Muscle layer of colon (tissue), 2 donors: ENCODE measurements at regions not wholly inside any gene's neighbourhood (a gene's known extent, or its start where the extent isn't known, plus 50 kb on each side); places are given as distances from the start of the nearest gene placed in this dataset.

Experiments used
- H3K27ac ChIP-seq: one replicate; pipeline ENCODE4 v1.7.0; 2013; ENCODE audit warnings: low read depth, mild to moderate bottlenecking, low read length, moderate library complexity
- H3K27me3 ChIP-seq, 2 donors: one replicate each; pipeline ENCODE4 v1.7.0; 2013; ENCODE audit warnings: low read length in 2 of 2, mild to moderate bottlenecking in 2 of 2; ENCODE audit not compliant: insufficient read depth in 2 of 2, control insufficient read depth in 1 of 2
- H3K36me3 ChIP-seq: one replicate; pipeline ENCODE4 v1.7.0; 2013; ENCODE audit warnings: mild to moderate bottlenecking, low read length; ENCODE audit not compliant: insufficient read depth
- H3K4me1 ChIP-seq: one replicate; pipeline ENCODE4 v1.7.0; 2013; ENCODE audit warnings: mild to moderate bottlenecking, low read length; ENCODE audit not compliant: insufficient read depth
- H3K4me3 ChIP-seq, 2 donors: one replicate each; pipeline ENCODE4 v1.7.0; 2013; ENCODE audit warnings: low read length in 2 of 2, low read depth in 1 of 2, mild to moderate bottlenecking in 1 of 2, moderate library complexity in 1 of 2
- H3K9ac ChIP-seq: one replicate; pipeline ENCODE4 v1.7.0; 2013; ENCODE audit warnings: low read length
- H3K9me3 ChIP-seq: one replicate; pipeline ENCODE4 v1.7.0; 2013; ENCODE audit warnings: mild to moderate bottlenecking, low read length
- donor health status: abdominal sarcoma.
- donor health status: Adenocarcinoma of cecum.

DNA sequence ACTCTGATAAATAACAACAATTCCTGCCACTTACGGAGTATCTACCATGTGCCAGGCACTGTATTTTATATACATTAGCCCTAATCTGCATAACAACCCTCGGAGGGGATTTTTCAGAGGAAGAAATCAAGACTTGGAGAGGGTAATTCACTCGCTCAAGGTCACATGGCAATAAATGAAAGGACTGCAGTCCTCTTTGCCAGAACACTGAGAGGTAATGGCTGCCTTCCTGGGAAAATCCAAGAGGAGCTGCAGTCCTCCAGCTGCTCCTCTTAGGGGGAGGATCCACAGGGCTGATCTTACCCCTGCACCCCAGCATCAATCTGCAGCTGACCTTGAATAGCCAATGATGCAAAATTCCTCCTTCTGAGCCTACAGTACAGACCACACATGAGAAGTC, 114.1 kb upstream of the RPL38 start:
- Histone ChIP-seq H3K27me3 (no peaks in the 10 kb centered on the region), H3K9me3 (no peaks in the 10 kb centered on the region), H3K4me3 (no peak overlapping the region), H3K9ac (no peak overlapping the region), H3K4me1 (no peaks in the 10 kb centered on the region), H3K27ac (no peak overlapping the region), H3K36me3 (no peaks in the 10 kb centered on the region)

DNA sequence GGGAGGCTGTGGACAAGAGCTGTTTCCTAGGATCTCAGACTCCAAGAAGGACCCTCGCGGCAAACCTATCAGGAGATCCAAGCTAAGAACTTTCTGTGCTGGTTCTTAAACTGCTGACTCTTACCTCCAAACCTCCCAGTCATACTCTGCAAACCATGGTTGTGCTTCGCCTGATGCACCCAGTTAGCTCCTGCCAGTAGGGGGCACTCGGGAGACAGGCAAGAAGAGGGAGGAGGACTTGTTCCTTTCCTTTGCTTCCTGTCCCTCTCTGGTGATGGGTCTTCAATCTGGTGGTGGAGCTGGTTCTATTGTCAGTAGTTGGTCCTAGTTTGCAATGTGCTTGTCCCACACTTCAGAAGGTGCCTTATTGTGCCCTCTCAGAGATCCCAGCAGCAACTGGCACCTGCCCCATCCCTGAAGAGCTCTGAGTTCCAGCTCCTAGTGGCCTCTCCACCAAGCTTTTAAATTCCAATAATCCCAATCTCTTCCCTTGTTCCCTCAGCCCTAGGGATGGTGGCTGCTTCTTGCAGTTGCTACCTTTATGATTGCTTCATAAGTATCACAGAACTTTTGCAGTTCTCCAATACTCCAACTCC, 113.5 kb upstream of the RPL38 start:
- Histone ChIP-seq H3K27me3 (no peaks in the 10 kb centered on the region), H3K9ac (no peak overlapping the region), H3K27ac (no peak overlapping the region), H3K36me3 (no peaks in the 10 kb centered on the region), H3K4me3 (no peak overlapping the region), H3K4me1 (no peaks in the 10 kb centered on the region), H3K9me3 (no peaks in the 10 kb centered on the region)

DNA sequence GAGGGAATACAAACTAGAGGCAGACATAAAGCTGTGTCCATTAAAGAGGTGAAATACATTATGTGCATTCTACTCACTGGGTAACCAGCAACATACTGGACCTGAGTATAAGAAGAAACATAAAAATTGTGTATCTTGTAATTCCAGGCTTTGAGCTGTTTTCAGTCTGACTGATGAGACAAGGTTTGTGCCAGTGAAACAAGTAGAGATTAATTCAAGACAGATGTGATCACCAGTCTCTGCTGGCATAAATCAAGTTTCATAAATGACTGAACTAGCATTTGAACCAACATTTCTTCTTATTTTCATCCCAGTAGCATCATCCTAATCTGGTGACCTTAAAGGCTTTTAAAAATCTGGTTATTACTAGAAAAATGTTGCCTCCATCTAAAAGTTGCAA, 108.8 kb upstream of the RPL38 start:
- no peaks in the 10 kb centered on the region for H3K9me3 ChIP-seq
- no peak overlapping the region for H3K9ac ChIP-seq
- no peak overlapping the region for H3K4me3 ChIP-seq
- H3K27me3 ChIP-seq = no peaks in the 10 kb centered on the region
- H3K36me3 ChIP-seq = no peaks in the 10 kb centered on the region
- H3K4me1 ChIP-seq = no peaks in the 10 kb centered on the region
- H3K27ac ChIP-seq = no peak overlapping the region

DNA sequence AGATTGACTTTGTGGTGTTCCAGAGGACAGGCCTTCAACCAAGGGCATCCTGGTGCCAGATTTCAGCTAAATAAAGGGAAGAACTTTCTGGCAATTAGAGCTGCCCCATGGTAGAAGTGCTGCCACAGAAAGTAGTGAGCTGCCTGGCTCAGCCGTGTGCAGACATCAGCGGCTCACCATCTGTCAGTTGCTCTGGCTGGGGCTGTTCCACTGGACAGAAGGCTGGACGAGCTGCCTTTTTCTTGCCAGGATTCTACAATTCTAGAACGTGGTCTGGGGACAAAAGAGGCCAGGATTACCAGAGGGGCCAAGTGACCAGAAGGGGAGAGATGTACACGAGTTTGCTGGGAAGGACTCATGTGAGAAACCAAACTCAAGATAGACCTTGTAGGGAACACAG, 107.0 kb upstream of the RPL38 start:
- H3K36me3 ChIP-seq = no peaks in the 10 kb centered on the region
- no peak overlapping the region for H3K4me3 ChIP-seq
- no peaks in the 10 kb centered on the region for H3K9me3 ChIP-seq
- H3K27ac ChIP-seq = no peak overlapping the region
- H3K27me3 ChIP-seq = peaks cover 0 to 6% of the 10 kb centered on the region in 2 donors
- no peak overlapping the region for H3K9ac ChIP-seq
- no peaks in the 10 kb centered on the region for H3K4me1 ChIP-seq

DNA sequence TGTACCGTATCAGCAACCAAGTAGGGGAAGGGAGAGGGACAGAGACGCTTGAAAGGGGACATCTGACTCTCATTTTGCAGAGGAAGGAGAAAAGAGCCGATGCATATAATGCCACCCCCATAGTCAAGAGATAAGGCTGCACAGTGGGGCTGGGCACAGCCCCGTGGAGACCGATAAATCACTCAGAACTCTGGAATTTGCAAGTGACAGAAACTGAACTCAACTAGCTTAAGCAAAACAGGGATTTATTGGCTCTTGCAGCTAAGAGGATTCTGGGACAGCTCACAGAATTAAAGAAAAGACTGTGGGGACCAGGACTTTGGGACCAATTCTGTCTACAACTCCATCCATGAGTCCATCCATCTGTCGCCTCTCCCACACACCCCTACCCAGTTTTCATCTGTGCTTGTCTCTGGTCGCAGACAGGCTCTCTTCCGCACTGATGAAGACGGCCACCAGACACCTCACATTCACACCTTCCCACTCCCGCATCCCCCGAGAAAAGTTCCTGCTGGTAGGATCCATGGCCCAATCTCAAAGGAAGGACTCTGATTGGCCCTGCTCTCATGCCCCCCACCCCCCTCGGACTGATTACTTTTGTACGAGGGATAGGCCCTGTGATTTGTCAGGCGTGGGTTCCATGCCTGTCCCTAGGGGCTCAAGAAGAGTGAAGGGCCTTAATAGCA, 105.9 kb upstream of the RPL38 start:
- Histone ChIP-seq H3K4me1 (no peaks in the 10 kb centered on the region), H3K9ac (no peak overlapping the region), H3K27ac (no peak overlapping the region), H3K36me3 (no peaks in the 10 kb centered on the region), H3K27me3 (peaks cover 0 to 6% of the 10 kb centered on the region in 2 donors), H3K4me3 (no peak overlapping the region), H3K9me3 (no peaks in the 10 kb centered on the region)

DNA sequence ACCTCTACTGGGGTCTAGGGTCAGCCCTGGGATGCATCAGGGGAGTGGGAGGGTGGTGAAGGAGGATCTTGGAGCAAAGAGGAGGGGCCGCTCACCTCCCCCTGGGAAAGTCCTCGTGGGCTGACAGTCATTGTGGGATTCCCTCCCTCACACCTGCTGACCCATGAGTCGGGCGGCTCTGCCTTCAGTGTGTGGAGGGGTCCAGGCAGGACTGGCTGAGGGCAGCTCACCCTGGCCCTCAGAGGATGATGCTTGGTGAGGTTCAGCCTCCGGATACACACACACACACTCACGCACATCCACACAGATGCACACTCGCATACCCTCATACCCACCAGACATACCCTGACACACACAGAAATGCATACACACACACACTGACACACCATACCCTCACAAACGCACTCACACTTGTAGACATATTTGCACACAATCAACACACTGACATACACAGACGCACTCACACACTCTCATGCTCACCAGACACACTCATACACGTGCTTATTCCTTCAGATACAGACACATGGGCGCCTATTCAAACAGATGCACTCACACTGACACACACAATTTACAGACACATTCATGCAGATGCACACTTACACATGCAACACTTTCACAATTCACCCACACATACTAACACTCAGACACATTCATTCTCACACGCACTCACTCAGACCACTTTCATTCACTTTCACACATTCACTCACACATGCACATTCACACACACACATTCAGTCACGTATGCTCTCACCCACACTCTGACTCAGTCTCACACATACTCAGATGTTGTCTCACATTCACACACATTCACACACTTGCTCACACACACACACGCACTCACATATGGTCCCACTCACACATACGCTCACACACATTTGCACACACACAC, 105.1 kb upstream of the RPL38 start:
- Histone ChIP-seq H3K27ac (no peak overlapping the region), H3K36me3 (no peaks in the 10 kb centered on the region), H3K9me3 (no peaks in the 10 kb centered on the region), H3K4me1 (no peaks in the 10 kb centered on the region), H3K4me3 (no peak overlapping the region), H3K9ac (no peak overlapping the region), H3K27me3 (peaks cover 0 to 6% of the 10 kb centered on the region in 2 donors)

DNA sequence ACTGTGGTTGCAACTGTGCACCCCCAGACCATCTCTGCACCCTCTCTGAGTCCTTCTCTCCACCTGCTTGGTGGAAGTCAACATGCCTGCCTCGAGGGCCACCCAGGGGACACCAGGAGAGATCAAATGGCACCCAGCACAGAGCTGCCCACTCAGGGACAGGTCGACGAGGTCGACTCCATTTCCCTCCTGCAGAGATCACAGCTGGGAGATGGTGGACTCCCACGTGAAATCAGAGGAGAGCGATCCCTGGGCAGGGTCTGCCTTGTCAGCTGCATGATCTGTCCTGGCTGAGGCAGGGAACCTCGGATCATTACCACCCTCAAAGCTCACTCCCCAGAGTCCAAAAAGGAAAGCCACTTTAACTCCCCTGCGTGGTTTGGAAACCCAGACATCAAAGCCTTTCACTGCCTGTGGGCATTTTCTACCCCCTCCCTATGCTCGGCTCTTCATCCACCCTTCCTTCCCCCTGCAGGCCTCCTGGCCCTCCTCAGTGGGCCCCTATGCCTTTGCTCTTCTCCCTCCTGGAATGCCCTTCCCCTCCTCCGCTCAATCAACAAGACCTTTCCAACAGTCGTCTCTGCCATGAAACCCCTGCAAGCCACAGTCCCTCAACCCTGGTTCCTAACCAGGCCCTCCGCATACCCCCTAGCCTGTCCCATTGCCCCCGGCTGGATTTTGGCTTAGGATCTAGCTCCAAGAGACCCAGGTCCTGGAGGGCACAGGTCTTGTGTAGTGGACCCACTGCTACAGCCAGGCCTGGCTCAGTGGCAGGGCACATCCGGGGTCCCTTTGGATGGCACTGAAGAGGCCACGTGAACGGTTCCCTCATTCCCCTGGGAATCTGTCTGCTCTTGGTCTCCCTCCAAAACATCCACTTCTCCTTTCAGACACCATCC, 103.8 kb upstream of the RPL38 start:
- Histone ChIP-seq H3K4me1 (no peaks in the 10 kb centered on the region), H3K27ac (no peak overlapping the region), H3K36me3 (no peaks in the 10 kb centered on the region), H3K27me3 (peaks cover 0 to 14% of the 10 kb centered on the region in 2 donors), H3K4me3 (no peak overlapping the region), H3K9me3 (no peaks in the 10 kb centered on the region), H3K9ac (no peak overlapping the region)

DNA sequence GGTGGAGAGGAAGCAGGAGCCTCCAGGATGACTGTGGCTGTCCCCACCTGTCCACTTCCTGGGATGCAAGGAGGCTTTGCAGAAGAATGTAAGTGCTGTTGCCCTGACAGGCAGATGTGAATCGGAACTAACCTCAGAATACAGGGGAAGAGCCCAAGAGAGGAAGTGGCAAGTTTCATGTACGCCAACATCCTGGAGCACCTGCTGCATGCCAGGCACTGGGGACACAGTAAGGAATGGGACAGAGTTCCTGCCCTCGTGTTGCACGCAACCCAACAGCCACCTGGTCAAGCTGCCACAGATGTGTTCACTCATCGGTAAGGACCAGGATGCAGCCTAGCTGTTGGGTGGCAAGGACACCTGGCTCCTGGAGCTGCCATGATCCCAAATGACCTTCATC, 98.6 kb upstream of the RPL38 start:
- H3K36me3 ChIP-seq = no peaks in the 10 kb centered on the region
- H3K4me3 ChIP-seq = no peak overlapping the region
- H3K9ac ChIP-seq = no peak overlapping the region
- no peaks in the 10 kb centered on the region for H3K4me1 ChIP-seq
- no peak overlapping the region for H3K27ac ChIP-seq
- H3K9me3 ChIP-seq = no peaks in the 10 kb centered on the region
- H3K27me3 ChIP-seq = peaks cover 0 to 19% of the 10 kb centered on the region in 2 donors

DNA sequence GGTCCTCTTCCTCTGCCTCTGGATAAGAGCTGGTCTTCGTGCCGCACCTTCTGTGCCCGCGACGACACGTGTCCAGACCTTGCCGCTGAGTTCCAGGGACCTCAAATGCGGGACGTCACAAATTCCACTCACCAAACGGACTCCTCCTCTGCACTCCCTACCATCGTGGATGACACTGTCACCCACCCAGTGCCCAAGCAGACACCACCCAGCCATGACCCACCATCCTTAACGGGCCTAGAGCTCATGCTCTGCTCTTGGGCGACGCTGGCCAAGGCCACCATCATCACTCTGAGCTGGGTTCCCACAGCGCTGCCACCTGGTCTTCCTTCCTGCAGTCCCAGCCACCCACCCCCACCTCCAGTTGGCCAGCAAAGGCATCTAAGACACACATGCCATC, 96.4 kb upstream of the RPL38 start:
- Histone ChIP-seq H3K9me3 (no peaks in the 10 kb centered on the region), H3K4me3 (no peak overlapping the region), H3K9ac (no peak overlapping the region), H3K36me3 (no peaks in the 10 kb centered on the region), H3K27ac (no peak overlapping the region), H3K4me1 (no peaks in the 10 kb centered on the region), H3K27me3 (peaks cover 0 to 14% of the 10 kb centered on the region in 2 donors)

DNA sequence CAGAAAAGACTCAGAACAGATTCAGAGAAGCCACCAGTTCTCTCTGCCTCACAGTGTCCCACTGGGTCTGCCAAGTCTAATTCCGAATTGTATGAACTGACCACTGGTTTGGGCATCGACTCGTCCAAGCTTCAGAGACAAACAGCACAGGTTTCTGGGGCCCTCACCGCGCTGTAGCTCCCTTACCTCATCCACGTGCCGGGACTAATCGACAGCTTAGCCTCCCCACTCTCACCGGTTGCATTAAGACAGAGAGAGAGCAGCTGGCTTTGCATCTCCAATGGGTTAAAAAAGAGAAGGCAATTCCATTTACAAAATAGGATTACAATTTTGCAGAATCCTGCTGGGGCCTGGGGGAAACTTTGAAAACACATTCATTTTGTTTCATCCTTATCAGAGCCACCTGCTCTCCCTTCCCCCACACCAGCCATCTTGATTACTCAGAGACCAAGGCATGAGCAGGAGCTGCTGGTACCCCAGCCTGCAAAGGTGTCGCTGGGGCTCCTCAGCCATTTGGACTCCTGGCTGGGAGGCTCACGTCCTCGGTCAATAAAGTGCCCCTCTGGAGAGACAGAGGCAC, 95.3 kb upstream of the RPL38 start:
- no peaks in the 10 kb centered on the region for H3K36me3 ChIP-seq
- H3K27ac ChIP-seq = no peak overlapping the region
- H3K9me3 ChIP-seq = no peaks in the 10 kb centered on the region
- H3K4me3 ChIP-seq = no peak overlapping the region
- peaks cover 0 to 17% of the 10 kb centered on the region in 2 donors for H3K27me3 ChIP-seq
- H3K4me1 ChIP-seq = no peaks in the 10 kb centered on the region
- no peak overlapping the region for H3K9ac ChIP-seq
